ENCODE measurements at regions not wholly inside any gene's neighbourhood (a gene's known extent, or its start where the extent isn't known, plus 50 kb on each side); places are given as distances from the start of the nearest gene placed in this dataset.
"Not testable (repeated sequence)": the region's sequence is repeated elsewhere in the genome, so short reads cannot be mapped to it uniquely, and the experiment has no call there.

- TF ChIP-seq POLR2A, CTCF (IDR thresholded peaks at IDR 0.05): not testable (repeated sequence)
These were observed 1139.1 kb downstream of the RPIA start for GRCh38 chr2:89830341-89831218.

All from esophagus squamous epithelium (tissue), 4 donors.